HG03159 (cell line): ENCODE measurements at regions not wholly inside any gene's neighbourhood (a gene's known extent, or its start where the extent isn't known, plus 50 kb on each side); places are given as distances from the start of the nearest gene placed in this dataset.
"Not testable (repeated sequence)": the region's sequence is repeated elsewhere in the genome, so short reads cannot be mapped to it uniquely, and the experiment has no call there.

ENCODE experiments used
- ATAC-seq: cut with Tn5 transposase; IDR thresholded peaks from one replicate; pipeline ENCODE4 v1.9.1; 2021; ENCODE audit warnings: mild to moderate bottlenecking, moderate library complexity; ENCODE audit not compliant: unreplicated experiment

- no peak for ATAC-seq
These were observed 202.4 kb downstream of the SLC4A3 start for GRCh38 chr2:219829667-219830352.

- ATAC-seq, result no peak
These were observed 202.9 kb downstream of the SLC4A3 start for GRCh38 chr2:219830353-219830738.

GRCh38 chr2:219831957-219832356 lies 204.5 kb downstream of the SLC4A3 start:
- ATAC-seq, result no peak

- no peak for ATAC-seq
These were observed 205.5 kb downstream of the SLC4A3 start for GRCh38 chr2:219832904-219833303.

GRCh38 chr2:219835493-219835892 lies 208.1 kb downstream of the SLC4A3 start:
- no peak for ATAC-seq

- peak; percentile 62 for ATAC-seq
These were observed 209.3 kb downstream of the SLC4A3 start for GRCh38 chr2:219836647-219837177.

GRCh38 chr2:219844401-219845091 lies 217.1 kb downstream of the SLC4A3 start:
- peak; percentile 98 for ATAC-seq

GRCh38 chr2:219848882-219849281 lies 221.5 kb downstream of the SLC4A3 start:
- ATAC-seq, result no peak

GRCh38 chr2:219851169-219851568 lies 223.7 kb downstream of the SLC4A3 start:
- ATAC-seq, result no peak

- ATAC-seq, result no peak
These were observed 224.5 kb downstream of the SLC4A3 start for GRCh38 chr2:219851801-219852481.

GRCh38 chr2:219852626-219853025 lies 225.2 kb downstream of the SLC4A3 start:
- ATAC-seq, result no peak

GRCh38 chr2:219856602-219857001 lies 229.2 kb downstream of the SLC4A3 start:
- no peak for ATAC-seq

- ATAC-seq, result no peak
These were observed 230.3 kb downstream of the SLC4A3 start for GRCh38 chr2:219857751-219858150.

GRCh38 chr2:219861307-219861706 lies 233.9 kb downstream of the SLC4A3 start:
- no peak for ATAC-seq

GRCh38 chr2:219864154-219864553 lies 236.7 kb downstream of the SLC4A3 start:
- no peak for ATAC-seq

GRCh38 chr2:219868635-219869034 lies 241.2 kb downstream of the SLC4A3 start:
- ATAC-seq, result no peak

- ATAC-seq, result no peak
These were observed 242.6 kb downstream of the SLC4A3 start for GRCh38 chr2:219870041-219870440.

- no peak for ATAC-seq
These were observed 243.9 kb downstream of the SLC4A3 start for GRCh38 chr2:219871351-219871750.

GRCh38 chr2:219875036-219875435 lies 247.6 kb downstream of the SLC4A3 start:
- no peak for ATAC-seq

- ATAC-seq, result not testable (repeated sequence)
These were observed 248.6 kb downstream of the SLC4A3 start for GRCh38 chr2:219875986-219876385.

- no peak for ATAC-seq
These were observed 249.5 kb downstream of the SLC4A3 start for GRCh38 chr2:219876931-219877330.

- no peak for ATAC-seq
These were observed 250.3 kb downstream of the SLC4A3 start for GRCh38 chr2:219877728-219878127.
